ENCODE measurements at regions not wholly inside any gene's neighbourhood (a gene's known extent, or its start where the extent isn't known, plus 50 kb on each side); places are given as distances from the start of the nearest gene placed in this dataset.

DNA sequence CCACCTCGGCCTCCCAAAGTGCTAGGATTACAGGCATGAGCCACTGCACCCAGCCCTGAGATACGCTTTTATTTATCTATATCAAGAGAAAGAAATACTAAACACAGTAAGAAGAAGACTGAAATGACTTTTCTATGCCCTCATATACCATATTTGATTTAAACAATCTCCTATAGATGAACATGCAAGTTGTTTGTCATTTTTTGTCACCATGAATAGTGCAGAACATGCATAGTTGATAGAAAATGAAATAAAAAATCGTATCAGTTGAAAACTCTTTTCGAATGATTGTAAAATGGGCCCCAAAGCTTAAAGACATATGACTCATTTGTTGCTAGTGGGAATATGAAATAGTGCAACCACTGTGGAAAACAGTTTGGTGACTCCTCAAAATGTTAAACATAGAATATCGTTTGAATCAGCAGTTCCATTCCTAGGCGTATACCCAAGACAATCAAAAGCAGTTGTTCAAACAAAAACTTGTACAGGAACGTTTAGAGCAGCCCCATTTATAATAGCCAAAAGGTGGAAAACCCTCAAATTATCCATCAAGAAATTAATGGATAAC lies 61.4 kb upstream of the ANKH start:
- no peaks in the 10 kb centered on the region for H3K9me3 ChIP-seq (ENCODE audit: low read depth)
- TF ChIP-seq EZH2 (IDR thresholded peaks at IDR 0.05; ENCODE audit: borderline replicate concordance) (no peak), EZH2phosphoT487 (IDR thresholded peaks at IDR 0.05; ENCODE audit: low read depth, severe bottlenecking, unreplicated experiment) (no peak)
- TF ChIP-seq, protein P1, sequence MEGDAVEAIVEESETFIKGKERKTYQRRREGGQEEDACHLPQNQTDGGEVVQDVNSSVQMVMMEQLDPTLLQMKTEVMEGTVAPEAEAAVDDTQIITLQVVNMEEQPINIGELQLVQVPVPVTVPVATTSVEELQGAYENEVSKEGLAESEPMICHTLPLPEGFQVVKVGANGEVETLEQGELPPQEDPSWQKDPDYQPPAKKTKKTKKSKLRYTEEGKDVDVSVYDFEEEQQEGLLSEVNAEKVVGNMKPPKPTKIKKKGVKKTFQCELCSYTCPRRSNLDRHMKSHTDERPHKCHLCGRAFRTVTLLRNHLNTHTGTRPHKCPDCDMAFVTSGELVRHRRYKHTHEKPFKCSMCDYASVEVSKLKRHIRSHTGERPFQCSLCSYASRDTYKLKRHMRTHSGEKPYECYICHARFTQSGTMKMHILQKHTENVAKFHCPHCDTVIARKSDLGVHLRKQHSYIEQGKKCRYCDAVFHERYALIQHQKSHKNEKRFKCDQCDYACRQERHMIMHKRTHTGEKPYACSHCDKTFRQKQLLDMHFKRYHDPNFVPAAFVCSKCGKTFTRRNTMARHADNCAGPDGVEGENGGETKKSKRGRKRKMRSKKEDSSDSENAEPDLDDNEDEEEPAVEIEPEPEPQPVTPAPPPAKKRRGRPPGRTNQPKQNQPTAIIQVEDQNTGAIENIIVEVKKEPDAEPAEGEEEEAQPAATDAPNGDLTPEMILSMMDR (IDR thresholded peaks at IDR 0.05; ENCODE audit: poor library complexity) = no peak
- H3K27ac ChIP-seq = no peak overlapping the region
- H3K9me2 ChIP-seq (replicated peaks; ENCODE audit: insufficient read depth) = no peaks in the 10 kb centered on the region
- no peak overlapping the region for H2AFZ ChIP-seq
- DNase-seq (ENCODE audit: low spot score) = no peak
- H3K4me1 ChIP-seq (ENCODE audit: insufficient read depth) = no peaks in the 10 kb centered on the region
- H4K20me1 ChIP-seq (ENCODE audit: insufficient read depth, poor library complexity, severe bottlenecking) = no peaks in the 10 kb centered on the region
- WGBS (ENCODE audit: low lambda C conversion rate, missing lambda C conversion rate) = 80% methylated on average over 7 of the region's 7 CpGs
- no peak overlapping the region for H3K4me2 ChIP-seq
- no peaks in the 10 kb centered on the region for H3K36me3 ChIP-seq (replicated peaks; ENCODE audit: insufficient read depth, low read depth)
- H3K4me3 ChIP-seq = no peak overlapping the region
- H3K79me2 ChIP-seq = no peaks in the 10 kb centered on the region
- H3K27me3 ChIP-seq = no peaks in the 10 kb centered on the region

GRCh38 chr5:14930486-14930885 lies 58.9 kb upstream of the ANKH start:
- WGBS (ENCODE audit: low lambda C conversion rate, missing lambda C conversion rate) = 82% methylated on average over 3 of the region's 3 CpGs
- Histone ChIP-seq H3K4me1 (ENCODE audit: insufficient read depth) (no peaks in the 10 kb centered on the region), H3K9me3 (ENCODE audit: low read depth) (no peaks in the 10 kb centered on the region), H4K20me1 (ENCODE audit: insufficient read depth, poor library complexity, severe bottlenecking) (no peaks in the 10 kb centered on the region), H3K4me2 (no peak overlapping the region), H3K27ac (no peak overlapping the region), H3K9me2 (replicated peaks; ENCODE audit: insufficient read depth) (no peaks in the 10 kb centered on the region), H3K79me2 (no peaks in the 10 kb centered on the region), H3K36me3 (replicated peaks; ENCODE audit: insufficient read depth, low read depth) (no peaks in the 10 kb centered on the region), H3K4me3 (no peak overlapping the region), H2AFZ (no peak overlapping the region), H3K27me3 (no peaks in the 10 kb centered on the region)
- TF ChIP-seq EZH2phosphoT487 (IDR thresholded peaks at IDR 0.05; ENCODE audit: low read depth, severe bottlenecking, unreplicated experiment) = no peak
- TF ChIP-seq EZH2 (IDR thresholded peaks at IDR 0.05; ENCODE audit: borderline replicate concordance) = no peak
- TF ChIP-seq, protein P1 (IDR thresholded peaks at IDR 0.05; ENCODE audit: poor library complexity) = no peak
- no peak for DNase-seq (ENCODE audit: low spot score)

GRCh38 chr5:14929293-14930065 lies 57.9 kb upstream of the ANKH start:
- no peaks in the 10 kb centered on the region for H3K79me2 ChIP-seq
- H3K4me3 ChIP-seq = no peak overlapping the region
- no peaks in the 10 kb centered on the region for H3K9me2 ChIP-seq (replicated peaks; ENCODE audit: insufficient read depth)
- no peaks in the 10 kb centered on the region for H3K36me3 ChIP-seq (replicated peaks; ENCODE audit: insufficient read depth, low read depth)
- TF ChIP-seq, protein P1 (IDR thresholded peaks at IDR 0.05; ENCODE audit: poor library complexity) = no peak
- TF ChIP-seq EZH2 (IDR thresholded peaks at IDR 0.05; ENCODE audit: borderline replicate concordance) (no peak), EZH2phosphoT487 (IDR thresholded peaks at IDR 0.05; ENCODE audit: low read depth, severe bottlenecking, unreplicated experiment) (no peak)
- no peaks in the 10 kb centered on the region for H3K9me3 ChIP-seq (ENCODE audit: low read depth)
- H3K4me2 ChIP-seq = no peak overlapping the region
- no peaks in the 10 kb centered on the region for H3K4me1 ChIP-seq (ENCODE audit: insufficient read depth)
- no peaks in the 10 kb centered on the region for H4K20me1 ChIP-seq (ENCODE audit: insufficient read depth, poor library complexity, severe bottlenecking)
- no peak for DNase-seq (ENCODE audit: low spot score)
- H3K27me3 ChIP-seq = no peaks in the 10 kb centered on the region
- no peak overlapping the region for H3K27ac ChIP-seq
- H2AFZ ChIP-seq = no peak overlapping the region
- 89% methylated on average over 5 of the region's 5 CpGs for WGBS (ENCODE audit: low lambda C conversion rate, missing lambda C conversion rate)
